Fibroblast of lung (primary cell): ENCODE measurements at regions not wholly inside any gene's neighbourhood (a gene's known extent, or its start where the extent isn't known, plus 50 kb on each side); places are given as distances from the start of the nearest gene placed in this dataset.

Experiments used
- EZH2 ChIP-seq: IDR thresholded peaks from 2 replicates; pipeline ENCODE4 v1.5.1; 2012; ENCODE audit warnings: low read length, control low read depth, mild to moderate bottlenecking; ENCODE audit errors: missing control alignments
- TF ChIP-seq, protein P1 (sequence below), 2 donors: IDR thresholded peaks in 1 of 2; conservative IDR thresholded peaks in 1 of 2; 1 replicate in 1 of 2; 2 replicates in 1 of 2; pipeline ENCODE4 v1.5.1; 2011 to 2012; ENCODE audit warnings: low read length in 2 of 2, control low read depth in 1 of 2, inconsistent platforms in 1 of 2, low read depth in 1 of 2, mild to moderate bottlenecking in 1 of 2

DNA sequence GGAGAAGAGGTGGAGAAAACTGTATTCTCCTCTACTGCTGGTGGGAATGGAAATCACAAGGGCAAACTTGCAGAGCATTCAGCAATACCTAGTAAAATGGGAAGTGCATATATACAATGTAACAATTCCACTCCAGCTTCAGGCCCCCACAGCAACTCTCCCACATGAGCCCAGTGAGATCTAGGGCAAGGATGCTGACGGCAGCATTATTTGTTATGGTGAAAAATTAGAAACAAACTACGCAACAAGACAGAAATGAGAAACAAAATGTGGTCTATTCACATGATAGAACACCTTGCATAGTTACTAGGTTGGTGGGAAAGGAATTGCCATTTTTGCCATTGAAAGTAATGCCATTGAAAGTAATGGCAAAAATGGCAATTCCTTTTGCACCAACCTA lies 98.9 kb upstream of the SRSF6 start:
- TF ChIP-seq, protein P1, sequence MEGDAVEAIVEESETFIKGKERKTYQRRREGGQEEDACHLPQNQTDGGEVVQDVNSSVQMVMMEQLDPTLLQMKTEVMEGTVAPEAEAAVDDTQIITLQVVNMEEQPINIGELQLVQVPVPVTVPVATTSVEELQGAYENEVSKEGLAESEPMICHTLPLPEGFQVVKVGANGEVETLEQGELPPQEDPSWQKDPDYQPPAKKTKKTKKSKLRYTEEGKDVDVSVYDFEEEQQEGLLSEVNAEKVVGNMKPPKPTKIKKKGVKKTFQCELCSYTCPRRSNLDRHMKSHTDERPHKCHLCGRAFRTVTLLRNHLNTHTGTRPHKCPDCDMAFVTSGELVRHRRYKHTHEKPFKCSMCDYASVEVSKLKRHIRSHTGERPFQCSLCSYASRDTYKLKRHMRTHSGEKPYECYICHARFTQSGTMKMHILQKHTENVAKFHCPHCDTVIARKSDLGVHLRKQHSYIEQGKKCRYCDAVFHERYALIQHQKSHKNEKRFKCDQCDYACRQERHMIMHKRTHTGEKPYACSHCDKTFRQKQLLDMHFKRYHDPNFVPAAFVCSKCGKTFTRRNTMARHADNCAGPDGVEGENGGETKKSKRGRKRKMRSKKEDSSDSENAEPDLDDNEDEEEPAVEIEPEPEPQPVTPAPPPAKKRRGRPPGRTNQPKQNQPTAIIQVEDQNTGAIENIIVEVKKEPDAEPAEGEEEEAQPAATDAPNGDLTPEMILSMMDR (conservative IDR thresholded peaks at IDR 0.05 in 1 of 2, IDR thresholded peaks at IDR 0.05 in 1 of 2; ENCODE audit: low read depth in 1 of 2, low read length in 2 of 2) = no peak
- no peak for TF ChIP-seq EZH2
